GM19035 (cell line): ENCODE measurements at regions not wholly inside any gene's neighbourhood (a gene's known extent, or its start where the extent isn't known, plus 50 kb on each side); places are given as distances from the start of the nearest gene placed in this dataset.

Source experiments
- ATAC-seq: cut with Tn5 transposase; IDR thresholded peaks from one replicate; pipeline ENCODE4 v1.9.1; 2021; ENCODE audit not compliant: unreplicated experiment

DNA sequence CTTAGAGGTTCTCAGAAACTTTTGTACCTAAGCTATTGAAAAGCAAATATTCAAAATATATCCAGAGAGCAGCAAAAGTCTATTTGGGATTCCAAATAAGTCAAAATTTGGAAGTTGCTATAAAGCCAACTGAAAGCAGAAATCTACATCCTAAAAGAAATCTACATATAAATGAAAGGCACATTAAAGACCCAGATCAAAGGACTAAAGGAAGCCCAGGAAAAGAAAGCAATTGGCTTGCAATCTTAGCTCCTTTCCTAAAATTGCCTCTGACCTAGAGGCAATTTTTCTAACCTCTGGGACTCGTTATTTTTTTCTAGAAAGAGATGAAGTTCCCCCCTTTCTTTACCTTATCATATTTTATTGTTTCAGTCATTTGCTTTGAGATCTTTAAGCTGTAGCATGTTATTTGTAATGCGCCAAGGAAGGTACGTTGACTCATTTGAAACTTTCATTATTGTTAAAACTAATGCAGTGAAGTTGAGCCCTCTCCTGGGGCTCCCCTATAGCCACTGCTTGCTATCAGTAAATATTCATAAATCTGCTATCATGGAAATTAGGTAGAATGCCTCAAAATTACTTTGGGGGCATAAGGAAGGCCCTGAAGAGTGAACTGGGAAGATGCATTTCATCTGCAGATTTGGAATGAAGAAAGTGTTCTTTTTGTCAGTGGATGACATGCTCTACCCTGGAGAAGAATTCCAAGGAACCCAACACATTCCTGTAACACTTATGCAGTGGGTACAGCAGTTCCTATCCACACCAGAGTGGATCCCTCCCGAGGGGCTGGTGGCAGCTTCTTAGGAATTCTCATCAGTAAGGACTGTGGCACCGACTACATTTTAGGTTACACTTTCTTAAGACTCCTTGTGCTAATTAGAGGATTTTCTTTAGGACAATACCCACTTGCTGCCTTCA lies 177.8 kb upstream of the IGFBP7 start:
- ATAC-seq, result no peak

DNA sequence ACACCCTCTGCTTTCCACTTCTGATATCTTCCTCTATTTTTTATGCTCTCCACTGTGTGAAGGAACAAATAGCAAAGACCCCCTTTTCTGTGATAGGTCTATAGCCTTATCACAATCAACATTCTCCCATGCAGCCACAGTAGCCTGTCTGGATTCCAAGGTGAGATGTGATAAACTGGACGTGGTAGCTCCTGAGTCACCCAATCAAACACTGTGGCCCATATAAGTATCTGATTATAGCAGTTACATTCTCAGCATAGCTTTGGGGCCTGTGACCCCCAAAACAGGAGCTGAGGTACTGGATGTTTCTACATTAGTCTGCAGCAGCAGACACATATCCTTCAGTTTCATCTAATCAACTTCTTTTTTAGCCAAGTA lies 172.7 kb upstream of the IGFBP7 start:
- ATAC-seq, result no peak

DNA sequence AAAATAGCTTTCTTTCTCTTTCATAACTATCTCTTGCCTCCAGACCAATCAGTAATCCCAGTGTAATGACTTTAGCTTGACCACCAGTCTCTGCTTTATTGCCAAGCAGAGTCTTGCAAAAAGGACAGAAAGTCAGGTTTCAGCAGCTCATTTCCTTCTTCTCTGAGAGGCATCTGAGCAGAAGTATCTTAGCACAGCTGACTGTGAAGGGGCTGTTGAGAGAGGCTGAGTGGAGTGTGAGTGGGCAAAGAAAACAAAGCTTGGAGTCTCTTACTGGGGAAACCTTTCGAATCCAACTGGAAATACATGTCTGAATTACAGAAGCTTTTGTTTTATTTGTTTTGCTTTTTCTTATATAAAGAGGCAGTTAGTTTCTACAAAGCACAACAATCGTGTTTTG lies 170.3 kb upstream of the IGFBP7 start:
- no peak for ATAC-seq

DNA sequence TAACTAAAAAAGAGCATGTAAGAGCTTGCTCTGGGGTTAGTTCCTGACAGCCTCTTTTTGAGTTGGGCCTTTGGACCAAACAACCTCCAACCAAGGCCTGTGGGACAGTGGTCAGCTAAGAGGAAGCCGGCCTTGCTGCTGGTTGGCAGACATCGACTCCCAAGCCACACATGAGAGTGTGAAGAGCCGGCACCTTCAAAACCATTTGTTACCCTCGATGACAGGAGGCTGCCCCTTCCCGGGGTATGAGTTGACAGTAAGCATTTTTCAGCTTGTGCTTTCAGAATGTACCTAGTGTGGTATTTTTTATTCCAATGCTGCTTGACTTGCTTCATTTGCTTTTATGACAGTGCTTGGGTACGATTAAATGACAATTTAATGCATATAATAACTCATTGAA lies 168.6 kb upstream of the IGFBP7 start:
- no peak for ATAC-seq

DNA sequence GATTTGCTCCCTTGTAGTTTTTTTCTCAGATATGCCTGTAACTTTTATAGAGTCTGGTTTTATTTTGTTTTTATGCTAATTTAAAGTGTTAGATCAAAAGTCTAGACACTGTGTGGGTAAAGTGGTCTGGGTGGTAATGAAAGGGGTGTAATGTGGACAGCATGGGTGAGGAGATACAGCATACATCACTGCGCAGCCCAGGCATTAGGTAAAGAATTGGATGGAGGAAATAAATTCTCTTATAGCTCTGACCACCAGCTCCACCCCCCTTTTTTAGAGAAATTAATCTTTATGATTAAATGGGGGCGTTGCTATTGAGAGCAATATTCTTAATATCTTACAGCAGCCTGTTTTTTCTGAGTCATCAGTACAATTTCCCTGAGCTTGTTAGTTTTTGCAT lies 163.9 kb upstream of the IGFBP7 start:
- ATAC-seq, result no peak

DNA sequence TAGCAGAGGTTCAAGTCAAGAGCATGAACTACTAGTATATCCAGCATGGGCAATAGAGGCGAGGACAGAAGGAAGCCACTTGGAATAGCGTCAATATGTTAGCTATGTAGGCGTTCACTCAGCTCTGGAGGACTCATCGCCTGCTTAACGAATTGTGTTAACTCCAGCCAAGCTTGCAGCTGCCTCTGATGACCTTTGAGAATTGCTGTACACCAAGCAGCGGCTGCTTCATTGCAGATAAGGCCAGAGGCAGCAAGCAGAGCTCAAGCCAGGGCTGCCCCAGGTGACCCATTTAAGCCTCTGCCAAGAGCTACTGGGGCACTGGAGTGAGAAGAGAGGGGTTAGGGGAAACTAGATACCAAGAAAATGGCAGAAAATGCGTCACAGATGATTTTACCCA lies 160.2 kb upstream of the IGFBP7 start:
- ATAC-seq, result no peak

DNA sequence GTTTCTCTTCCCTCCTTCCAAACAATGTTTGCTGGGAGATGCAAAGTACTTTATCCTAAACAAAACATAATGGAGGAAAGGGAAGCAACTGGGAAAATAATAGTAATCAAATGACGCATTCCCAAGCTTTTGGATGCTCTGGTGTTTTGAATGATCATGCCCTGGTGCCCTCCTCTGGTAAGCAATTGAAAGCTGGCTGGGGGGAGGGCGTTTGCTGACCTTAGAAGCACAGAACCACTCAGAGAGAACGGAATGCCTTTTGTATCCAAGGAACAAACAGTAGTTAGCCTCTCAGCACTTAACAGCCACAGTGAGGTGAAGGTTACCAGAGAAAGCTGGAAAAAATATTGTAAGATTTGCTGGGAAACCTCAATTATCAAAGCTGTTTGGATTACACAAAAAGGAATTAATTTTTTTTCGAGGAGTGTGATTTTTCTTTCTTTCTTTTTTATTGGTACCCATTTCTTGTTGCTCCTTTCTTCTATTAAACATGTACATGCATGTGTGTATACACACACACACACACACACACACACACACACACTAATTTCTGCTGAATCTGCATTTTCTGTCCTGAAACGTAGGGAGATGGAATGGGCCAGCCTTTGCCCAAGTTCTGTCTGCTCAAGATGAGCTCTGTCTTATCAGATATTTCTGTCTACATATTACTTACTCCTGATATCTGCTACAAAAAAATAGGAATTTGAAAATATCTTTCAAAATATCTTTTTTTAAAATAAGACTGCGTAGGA lies 155.8 kb upstream of the IGFBP7 start:
- ATAC-seq, result no peak

DNA sequence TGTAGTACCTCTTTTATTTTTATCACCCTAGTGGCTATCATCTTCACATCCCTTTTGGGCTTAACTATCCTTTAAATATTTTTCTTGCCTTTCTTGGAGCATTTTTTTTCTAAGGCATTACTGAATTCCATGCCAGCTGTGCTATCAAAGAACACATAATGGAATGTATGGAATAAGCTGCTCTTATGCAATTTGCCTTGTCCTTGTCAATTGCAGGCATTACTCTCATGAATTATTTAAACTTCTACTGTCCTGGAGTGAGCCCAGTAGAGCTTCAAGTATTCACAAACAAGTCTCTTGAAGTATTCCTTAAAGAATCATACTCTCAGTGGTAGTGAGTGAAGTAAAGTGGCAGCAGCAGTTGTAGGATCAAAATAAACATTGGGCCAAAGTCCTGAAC lies 144.6 kb upstream of the IGFBP7 start:
- ATAC-seq, result no peak

DNA sequence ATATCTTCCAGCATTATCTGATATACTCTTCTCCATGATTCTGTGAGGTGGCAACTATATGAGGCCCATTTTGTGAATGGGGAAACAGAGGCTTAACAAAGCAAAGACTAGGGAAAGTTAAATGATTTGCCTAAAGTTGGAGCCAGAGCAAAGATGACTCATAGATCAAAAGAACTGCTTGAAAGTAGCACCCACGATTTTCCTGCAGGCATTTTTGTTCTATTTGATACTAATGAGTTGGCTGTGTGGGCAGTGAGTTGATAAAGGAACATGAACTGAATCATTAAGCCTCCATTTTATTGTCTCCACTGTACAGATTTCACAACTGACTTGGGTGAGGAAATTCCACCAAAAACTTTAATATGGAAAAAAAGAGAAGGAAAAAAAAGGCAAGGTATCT lies 138.9 kb upstream of the IGFBP7 start:
- ATAC-seq, result no peak

DNA sequence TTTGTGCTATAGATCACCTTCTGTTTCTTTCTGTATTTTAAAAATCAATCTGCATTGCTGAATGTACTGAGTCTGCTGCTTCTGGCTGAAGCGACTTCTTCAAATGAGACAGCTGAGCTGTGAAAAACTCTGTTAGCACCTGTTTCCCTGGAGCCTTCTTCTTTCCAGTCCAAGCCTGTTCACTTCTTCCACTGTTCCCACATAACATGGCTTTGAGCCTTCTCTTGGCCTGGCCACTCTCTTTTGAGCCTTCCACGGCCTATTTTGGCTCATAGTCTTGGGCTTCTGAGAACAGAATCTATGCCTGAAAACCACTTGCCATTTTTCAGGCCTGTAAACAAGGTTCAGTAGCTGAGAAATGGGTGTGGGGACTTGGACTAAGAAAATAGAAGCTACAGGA lies 132.9 kb upstream of the IGFBP7 start:
- no peak for ATAC-seq

DNA sequence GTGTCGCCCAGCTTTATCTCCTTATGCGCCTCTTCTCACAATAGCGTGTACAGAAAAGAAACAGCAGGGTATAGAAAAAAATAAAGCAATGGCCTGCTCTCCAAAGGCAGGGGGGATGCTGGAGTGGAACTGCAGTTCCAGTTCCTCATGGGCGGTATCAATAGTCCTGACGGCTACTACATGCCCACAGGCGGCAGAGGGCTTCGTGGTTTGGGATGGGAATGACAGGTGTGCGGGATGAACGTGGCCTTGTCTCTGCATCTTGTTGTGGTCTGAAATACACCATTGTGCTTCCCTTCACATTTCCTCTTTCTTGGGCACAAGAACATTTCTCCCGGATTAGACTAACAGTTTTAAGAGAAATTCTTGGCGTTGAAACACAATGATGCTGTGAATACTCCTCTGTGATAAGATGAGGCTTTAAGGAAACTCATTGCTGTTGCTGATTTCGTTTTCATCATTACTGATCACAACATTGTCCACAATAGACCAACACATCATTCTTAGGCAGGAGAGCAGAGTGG lies 124.1 kb upstream of the IGFBP7 start:
- ATAC-seq, result no peak

DNA sequence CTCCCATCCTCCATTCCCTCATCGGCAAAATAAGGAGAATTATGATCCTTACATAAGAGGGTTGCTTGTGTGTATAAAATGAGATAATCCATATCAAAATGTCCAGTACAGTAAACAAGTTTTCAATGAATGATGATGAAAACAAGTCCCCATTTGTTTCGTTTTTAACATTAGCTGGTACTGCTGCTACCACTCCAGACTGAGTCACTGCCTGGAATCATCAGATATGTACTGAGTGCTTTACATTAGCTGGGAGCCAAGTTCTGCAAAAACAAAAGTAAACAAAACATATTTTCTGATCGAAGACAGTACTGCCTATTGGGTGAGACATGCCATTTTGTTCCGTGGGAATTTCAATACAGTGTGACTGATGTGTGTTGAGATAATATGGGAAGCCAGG lies 123.2 kb upstream of the IGFBP7 start:
- ATAC-seq, result no peak

DNA sequence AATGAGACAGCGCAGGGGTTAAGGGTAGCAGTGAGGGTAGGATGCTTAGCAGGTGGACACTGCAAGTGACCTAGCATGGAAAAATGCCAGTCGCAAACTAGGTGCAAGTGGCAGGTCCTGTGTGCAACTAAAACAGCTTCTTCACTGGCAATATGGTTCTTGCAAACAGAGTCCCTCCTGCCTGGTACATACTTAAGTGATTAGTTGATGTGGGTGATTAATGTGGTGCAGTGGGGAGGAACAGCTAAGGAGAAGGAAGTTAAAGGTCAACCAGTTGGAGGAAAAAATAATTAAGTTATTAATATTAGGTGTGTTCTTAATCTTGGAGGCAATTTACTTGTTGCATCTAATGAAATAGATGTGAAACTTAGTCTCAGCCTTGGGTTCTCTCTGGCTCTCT lies 121.6 kb upstream of the IGFBP7 start:
- no peak for ATAC-seq

DNA sequence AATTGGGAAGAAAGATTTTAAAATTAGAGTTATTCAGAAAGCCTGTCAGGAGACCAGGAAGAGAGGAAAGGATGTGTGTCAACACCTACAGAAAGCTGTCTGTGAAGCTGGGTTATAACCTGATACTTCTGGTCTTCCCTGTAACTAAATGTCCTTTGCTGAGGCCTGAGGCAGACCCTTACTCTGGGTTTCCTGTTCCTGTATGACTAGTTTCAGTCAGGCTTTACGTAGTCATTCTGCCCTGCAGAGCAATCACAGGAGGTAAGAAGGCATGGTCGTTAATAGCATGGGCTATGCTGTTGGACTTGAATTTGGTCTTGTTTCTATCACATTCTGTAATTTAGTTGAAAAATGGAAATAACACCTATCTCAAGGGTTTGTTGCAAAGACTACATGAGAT lies 110.5 kb upstream of the IGFBP7 start:
- no peak for ATAC-seq

DNA sequence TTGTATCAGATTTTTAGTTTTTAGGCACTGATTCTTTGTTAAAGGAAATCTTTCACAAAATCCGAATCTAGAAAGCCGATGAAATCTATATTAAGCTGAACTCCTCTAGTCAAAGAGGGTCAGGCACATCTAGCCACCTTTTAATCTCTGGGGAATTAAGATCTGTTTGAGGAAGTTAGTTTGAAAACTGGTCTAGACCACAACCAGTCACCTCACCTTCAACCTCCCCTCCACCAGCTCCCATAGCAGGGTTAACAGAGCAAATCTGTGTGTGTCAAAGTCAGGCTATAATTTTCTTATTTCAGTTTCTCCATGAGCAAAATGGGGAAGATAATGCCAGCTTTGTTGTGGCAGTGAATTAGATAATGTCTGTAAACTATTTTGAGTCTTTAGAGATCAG lies 110.0 kb upstream of the IGFBP7 start:
- ATAC-seq, result no peak

DNA sequence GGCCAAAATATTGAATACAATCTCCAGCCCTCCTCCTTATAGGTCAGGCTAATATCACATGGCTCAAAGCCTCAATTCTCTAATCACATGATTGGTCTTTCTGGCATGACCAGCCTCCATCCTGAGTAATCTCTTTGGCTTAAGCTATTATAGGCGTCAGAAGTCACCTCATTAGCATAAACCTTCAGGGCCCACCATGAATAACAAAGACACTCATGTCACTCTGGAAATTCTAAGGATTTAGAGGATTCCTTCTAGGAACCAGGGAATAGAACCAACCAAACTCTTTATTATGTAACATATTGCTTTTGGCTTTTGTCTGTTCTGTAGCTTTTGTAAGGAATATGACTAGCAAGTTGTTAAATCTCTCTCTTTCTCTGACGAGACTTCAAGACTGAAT lies 109.2 kb upstream of the IGFBP7 start:
- no peak for ATAC-seq

DNA sequence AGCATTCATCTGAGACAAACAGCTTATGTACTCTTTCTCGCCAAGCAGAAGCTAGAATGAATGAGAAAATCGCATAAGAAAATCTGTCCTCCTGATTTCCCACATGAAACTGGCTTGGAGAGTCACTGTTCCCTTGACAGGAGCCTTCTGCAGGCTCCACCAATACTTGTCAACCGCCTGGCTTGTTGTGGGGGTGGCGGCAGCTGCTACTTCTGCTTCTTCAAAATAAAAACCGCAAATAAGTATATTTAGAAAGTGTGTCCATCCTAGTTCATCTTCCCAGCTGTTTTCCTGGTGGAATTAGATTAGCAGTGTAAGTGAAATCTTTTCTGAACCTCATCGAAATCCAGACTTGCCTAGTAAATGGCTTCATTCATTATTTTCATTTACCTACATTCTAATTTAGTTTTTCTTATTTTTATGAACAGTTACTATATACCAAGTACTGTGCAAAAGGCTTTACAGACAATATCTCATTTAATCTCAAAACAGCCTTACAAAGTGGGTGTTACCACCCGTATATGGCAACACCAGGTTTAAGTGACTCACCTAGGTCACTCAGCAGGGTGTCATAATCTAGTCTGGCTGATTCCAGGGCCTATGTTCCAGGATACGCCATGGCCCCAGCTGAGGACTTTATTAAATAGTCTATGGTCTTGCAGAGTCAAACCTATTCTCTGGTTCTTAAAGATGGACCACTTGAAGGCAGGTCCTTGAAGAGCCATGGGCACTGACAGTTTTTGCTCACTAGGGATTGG lies 104.6 kb upstream of the IGFBP7 start:
- no peak for ATAC-seq

DNA sequence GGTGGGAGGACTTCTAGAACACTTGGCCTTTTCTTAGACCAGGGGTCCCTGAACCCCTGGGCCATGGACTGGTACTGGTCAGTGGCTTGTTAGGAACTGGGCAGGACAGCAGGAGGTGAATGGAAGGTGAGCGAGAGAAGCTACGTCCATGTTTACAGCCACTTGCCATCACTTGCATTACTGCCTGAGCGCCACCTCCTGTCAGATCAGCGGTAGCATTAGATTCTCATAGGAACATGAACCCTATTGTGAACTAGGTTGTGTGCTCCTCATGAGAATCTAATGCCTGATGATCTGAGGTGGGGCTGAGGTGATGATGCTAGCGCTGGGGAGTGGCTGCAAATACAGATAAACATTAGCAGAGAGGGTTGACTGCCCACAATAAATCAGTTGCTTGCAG lies 100.9 kb upstream of the IGFBP7 start:
- no peak for ATAC-seq

DNA sequence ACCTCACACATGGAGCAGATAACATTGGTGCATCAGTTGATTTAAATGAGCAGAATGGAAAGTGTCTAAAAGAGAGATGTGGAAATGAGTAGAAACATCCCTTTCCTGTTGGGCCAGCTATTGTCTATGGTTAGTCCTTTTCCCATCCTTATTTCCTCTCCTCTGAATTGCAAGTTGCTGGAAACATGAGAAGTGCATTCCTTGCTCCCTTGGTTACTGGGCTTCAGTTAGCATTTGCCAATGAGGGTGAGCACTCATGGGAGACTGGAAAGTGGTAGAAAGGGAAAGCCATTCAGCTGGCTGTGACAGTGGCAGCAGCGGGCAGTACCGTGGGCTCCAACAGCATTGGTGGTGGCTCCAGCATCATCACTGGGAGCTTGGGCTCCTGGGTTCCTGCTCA lies 96.0 kb upstream of the IGFBP7 start:
- ATAC-seq, result no peak

DNA sequence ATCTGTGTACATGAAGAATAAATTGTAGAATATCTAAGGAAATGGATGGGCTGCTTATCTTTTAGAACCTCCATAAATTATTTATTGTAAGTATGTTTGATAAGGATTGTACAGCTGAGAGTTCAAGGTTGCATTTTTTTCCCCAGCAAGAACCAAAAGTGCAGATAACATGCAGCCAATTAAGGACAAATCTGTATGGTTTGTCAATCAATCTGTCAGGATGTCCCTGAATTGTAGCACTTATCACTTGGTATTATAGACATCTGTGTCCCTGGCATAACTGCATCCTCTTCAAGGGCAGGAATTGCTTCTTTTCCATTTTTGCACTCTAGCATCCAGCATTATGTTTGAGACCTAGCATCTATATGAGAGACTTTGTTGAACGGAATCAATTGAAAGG lies 95.4 kb upstream of the IGFBP7 start:
- ATAC-seq, result no peak

DNA sequence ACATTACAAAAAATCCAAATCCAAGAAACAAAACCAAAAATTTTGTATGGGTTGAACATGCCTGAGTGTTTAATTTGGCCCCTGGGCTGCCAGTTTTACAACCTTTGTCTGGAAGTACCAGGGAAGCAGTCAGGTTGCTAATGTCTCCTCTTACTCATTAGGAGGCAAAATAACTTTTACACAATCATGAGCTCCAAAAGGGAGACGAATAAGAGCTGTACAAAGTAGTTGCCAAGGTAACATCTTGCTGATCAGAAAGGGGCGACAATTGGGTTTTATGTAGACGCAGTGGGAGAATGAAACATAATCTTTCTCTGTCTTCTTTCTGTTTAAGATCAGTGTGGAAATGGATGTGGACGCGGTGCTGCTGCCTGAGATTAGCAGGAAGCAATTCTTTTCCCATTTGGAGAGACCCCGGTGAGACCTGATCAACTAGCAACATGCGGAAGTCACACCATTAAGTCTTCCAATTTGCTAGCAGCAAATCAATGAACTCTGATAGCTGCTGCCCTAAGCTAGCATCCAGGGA lies 90.7 kb upstream of the IGFBP7 start:
- no peak for ATAC-seq
